H1 (cell line): ENCODE measurements at regions not wholly inside any gene's neighbourhood (a gene's known extent, or its start where the extent isn't known, plus 50 kb on each side); places are given as distances from the start of the nearest gene placed in this dataset.

Source experiments
- CHD2 ChIP-seq: IDR thresholded peaks from 2 replicates; pipeline ENCODE4 v1.6.1; 2012; ENCODE audit warnings: low read length, improper control_type of control experiment
- SIRT6 ChIP-seq: IDR thresholded peaks from one replicate; pipeline ENCODE4 v1.7.1; 2012; ENCODE audit warnings: low read length, inconsistent platforms
- SP4 ChIP-seq: IDR thresholded peaks from 2 replicates; pipeline ENCODE4 v1.6.1; 2012; ENCODE audit warnings: low read length, inconsistent platforms

DNA sequence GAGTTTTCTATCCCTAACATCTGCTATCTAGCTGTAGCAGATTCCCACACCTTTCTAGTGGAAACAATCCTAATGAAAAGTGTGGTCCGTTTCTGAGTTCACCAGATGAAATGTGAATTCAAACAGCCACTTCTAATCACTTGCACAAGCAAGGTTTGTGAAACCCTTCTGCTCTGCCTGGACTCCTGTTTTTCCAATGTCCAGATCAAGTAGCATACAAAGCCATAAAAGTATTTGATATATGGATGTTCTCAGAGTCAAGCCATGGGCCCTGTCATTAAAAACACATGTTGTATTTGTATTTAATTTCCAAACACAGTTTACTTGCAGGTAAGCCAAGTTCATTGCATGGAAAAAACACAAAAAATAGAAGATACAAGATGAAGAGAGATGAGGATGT, 570.4 kb downstream of the NR2F1-AS1 start (continued):
- TF ChIP-seq SP4 (no peak), CHD2 (no peak), SIRT6 (no peak)
